OCI-LY1 (cell line): ENCODE measurements at regions not wholly inside any gene's neighbourhood (a gene's known extent, or its start where the extent isn't known, plus 50 kb on each side); places are given as distances from the start of the nearest gene placed in this dataset.

Source experiments
- EZH2 ChIP-seq: fragments of 200-600 bp; sonication (generic), shearing (Covaris generic); IDR thresholded peaks from 2 replicates; pipeline ENCODE4 v1.8.0; 2017; ENCODE audit warnings: borderline replicate concordance, mixed run types, mild to moderate bottlenecking, antibody characterized with exemption, low read length, moderate library complexity, mixed read lengths
- TF ChIP-seq, protein P1 (sequence below): fragments of 200-600 bp; sonication (generic), shearing (Covaris generic); IDR thresholded peaks from 2 replicates; pipeline ENCODE4 v1.5.1; 2017; ENCODE audit warnings: mild to moderate bottlenecking, antibody characterized with exemption, low read length, moderate library complexity, mixed read lengths

DNA sequence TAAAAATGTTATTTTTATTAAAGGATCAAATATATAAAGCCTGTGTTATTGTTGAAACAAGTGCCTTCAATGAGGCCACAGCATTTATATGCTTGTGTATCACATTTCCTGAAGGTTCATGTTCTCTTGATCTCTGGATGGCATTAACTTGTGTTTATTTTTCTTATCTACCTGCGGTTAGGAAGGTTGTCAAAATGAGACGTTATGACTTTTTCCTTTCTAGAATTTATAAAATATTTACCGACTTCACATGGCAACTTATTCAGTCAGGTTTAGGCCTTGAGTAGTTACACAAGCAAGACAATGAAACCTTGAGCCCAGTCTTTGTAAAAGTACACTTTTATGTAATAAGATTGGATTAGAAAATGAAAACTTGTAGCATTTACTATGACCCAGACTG lies 196.4 kb upstream of the ACVR2A start:
- TF ChIP-seq, protein P1, sequence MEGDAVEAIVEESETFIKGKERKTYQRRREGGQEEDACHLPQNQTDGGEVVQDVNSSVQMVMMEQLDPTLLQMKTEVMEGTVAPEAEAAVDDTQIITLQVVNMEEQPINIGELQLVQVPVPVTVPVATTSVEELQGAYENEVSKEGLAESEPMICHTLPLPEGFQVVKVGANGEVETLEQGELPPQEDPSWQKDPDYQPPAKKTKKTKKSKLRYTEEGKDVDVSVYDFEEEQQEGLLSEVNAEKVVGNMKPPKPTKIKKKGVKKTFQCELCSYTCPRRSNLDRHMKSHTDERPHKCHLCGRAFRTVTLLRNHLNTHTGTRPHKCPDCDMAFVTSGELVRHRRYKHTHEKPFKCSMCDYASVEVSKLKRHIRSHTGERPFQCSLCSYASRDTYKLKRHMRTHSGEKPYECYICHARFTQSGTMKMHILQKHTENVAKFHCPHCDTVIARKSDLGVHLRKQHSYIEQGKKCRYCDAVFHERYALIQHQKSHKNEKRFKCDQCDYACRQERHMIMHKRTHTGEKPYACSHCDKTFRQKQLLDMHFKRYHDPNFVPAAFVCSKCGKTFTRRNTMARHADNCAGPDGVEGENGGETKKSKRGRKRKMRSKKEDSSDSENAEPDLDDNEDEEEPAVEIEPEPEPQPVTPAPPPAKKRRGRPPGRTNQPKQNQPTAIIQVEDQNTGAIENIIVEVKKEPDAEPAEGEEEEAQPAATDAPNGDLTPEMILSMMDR = no peak
- TF ChIP-seq EZH2 = no peak
